Suprapubic skin (tissue), 3 donors: ENCODE measurements at regions not wholly inside any gene's neighbourhood (a gene's known extent, or its start where the extent isn't known, plus 50 kb on each side); places are given as distances from the start of the nearest gene placed in this dataset.

Source experiments
- CTCF ChIP-seq, 2 donors: fragments of 200-600 bp in 1 of 2; fragments of 450-650 bp in 1 of 2; sonication (generic) in 1 of 2; IDR thresholded peaks; one replicate each; pipeline ENCODE4 v1.5.1; 2016 to 2019; ENCODE audit warnings: antibody characterized with exemption in 2 of 2, mild to moderate bottlenecking in 1 of 2, moderate library complexity in 1 of 2
- POLR2A ChIP-seq, 2 donors: fragments of 450-650 bp; IDR thresholded peaks; one replicate each; pipeline ENCODE4 v1.6.1; 2017; ENCODE audit warnings: antibody characterized with exemption in 2 of 2, mild to moderate bottlenecking in 2 of 2, moderate library complexity in 2 of 2

- TF ChIP-seq POLR2A (IDR thresholded peaks at IDR 0.05) (no peak), CTCF (IDR thresholded peaks at IDR 0.05) (no peak)
Observed at GRCh38 chr10:7085147-7085912, 325.5 kb downstream of the SFMBT2 start.
